NCI-H146 treated with DMSO at 0.1 percent for 48 hours (cell line): ENCODE measurements at regions not wholly inside any gene's neighbourhood (a gene's known extent, or its start where the extent isn't known, plus 50 kb on each side); places are given as distances from the start of the nearest gene placed in this dataset.
"Not testable (repeated sequence)": the region's sequence is repeated elsewhere in the genome, so short reads cannot be mapped to it uniquely, and the experiment has no call there.

Source experiments
- DNase-seq: peaks from one replicate; lab custom pipeline; 2025; ENCODE audit not compliant: unreplicated experiment; lab: John Stamatoyannopoulos, UW

DNA sequence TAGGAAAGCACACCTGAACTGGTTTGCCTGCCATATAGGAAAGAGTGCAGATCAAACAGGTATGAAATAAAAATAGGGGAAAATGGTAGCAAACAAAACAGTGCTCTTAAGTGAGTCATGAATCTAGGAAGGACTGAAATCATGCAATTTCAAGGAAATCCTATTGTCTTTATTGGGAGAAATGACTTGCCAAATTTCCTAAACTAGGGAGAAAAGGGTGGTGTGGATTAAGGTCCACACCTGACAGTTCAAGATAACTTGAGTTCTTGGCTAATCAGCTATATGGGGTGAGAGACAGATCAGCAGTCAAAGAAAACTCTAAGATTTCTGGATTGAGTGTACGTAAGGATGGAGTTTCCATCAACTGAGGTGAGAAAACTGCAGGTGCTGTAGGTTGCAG, 101.1 kb downstream of the PRKAB2 start:
- DNase-seq: no peak

DNA sequence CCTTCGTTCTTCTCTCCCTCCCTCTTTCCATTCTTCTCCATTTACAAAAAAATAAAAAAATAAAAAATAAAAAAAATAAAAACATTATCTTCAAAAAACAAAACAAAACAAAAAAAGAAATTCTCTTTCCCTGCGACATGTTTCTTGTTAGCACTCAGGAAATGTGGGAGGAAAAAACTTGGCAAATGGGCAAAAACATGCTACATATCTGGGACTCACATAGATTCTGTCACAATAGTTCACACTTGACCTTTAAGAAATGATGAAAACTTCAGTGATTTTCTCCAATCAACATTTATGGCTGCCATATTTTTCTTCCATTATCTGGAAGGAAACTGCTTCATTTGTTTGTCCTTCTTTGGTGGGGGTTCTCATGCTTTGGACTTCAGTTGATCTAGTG, 109.3 kb downstream of the PRKAB2 start:
- DNase-seq: no peak

DNA sequence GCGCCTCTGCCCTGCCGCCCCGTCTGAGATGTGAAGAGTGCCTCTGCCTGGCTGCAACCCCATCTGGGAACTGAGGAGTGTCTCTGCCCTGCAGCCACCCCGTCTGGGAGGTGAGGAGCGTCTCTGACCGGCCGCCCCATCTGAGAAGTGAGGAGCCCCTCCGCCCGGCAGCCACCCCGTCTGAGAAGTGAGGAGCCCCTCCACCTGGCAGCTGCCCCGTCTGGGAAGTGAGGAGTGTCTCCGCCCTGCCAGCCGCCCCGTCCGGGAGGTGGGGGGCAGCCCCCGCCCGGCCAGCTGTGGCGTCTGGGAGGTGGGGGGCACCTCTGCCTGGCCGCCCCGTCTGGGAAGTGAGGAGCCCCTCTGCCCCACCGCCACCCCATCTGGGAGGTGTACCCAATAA, 110.4 kb downstream of the PRKAB2 start:
- not testable (repeated sequence) for DNase-seq

DNA sequence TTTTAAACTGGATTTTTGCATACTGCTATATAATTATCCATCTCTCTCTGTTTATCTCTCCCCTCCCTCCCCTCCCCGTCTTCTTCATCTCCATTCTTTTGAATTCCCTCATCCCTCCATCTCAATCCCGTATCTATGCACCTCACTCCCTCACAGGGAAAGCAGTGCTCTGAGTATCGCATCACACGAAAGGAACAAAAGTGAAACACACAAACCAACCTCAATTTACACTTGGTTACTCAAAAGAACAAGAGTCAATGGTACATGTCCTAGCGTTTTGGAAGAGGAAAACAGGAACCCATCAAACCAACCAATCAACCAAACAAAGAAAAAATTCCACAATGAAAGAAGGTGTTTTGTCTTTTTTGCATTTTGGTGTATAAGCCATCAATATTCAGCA, 115.1 kb downstream of the NBPF12 start:
- DNase-seq: no peak

DNA sequence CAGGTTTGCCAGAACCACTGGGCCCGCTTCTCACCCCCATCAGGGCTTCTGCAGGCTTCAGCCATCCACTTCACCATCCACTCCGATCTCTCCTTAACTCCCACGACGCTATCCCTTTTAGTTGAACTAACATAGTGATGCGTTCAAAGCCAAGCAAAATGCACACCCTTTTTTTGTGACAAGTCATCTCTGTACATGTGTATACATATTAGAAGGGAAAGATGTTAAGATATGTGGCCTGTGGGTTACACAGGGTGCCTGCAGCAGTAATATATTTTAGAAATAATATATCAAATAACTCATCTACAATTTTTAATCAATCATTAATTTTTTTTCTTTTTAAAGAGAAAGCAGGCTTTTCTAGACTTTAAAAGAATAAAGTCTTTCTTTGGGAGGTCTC, 114.6 kb downstream of the NBPF12 start:
- no peak for DNase-seq

GRCh38 chr1:147052143-147052542, 114.0 kb downstream of the NBPF12 start:
- peak; percentile 19 for DNase-seq

- DNase-seq: no peak
These were observed 113.0 kb downstream of the NBPF12 start for GRCh38 chr1:147051136-147051535.

DNA sequence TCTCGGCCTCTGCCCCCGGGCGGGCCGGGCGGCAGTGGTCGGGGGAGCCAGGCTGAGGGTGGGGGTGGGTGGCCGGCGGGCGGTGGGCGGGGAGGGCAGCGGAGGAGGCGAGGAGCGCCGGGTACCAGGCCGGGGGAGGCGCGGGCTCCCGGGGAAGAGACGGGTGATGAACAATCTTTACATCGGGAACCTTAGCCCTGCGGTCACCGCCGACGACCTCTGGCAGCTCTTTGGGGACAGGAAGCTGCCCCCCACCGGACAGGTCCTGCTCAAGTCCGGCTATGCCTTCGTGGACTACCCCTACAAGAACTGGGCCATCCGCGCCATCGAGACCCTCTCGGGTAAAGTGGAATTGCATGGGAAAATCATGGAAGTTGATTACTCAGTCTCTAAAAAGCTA, 112.5 kb downstream of the NBPF12 start:
- DNase-seq: no peak

DNA sequence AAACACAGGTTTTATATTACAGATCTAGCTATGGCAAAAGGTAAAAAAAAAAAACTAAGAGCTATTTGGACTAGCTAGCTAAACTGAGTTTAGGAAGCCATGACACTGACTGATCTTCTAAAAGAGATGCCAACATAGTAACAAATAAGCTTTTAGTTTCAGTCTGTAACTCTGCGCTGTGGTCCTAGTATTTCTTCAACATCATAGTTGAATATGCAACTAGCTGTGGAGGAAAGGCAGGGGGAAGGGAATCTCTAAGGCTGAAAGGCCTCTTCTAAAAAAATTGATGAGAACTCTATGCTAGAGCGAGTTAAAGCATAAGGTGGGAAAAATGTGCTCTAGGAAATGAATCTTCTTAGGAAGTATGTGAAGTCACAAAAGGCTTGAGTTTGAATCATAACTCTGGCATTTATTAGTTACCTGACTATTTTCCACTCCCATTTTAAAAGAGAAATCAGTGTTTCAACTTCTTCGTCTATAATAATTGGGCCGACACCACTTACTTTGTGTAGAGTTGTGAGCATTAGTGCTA, 108.8 kb downstream of the NBPF12 start:
- DNase-seq: not testable (repeated sequence)

GRCh38 chr1:147046189-147046862, 108.2 kb downstream of the NBPF12 start:
- DNase-seq: no peak
